Activated T-helper 1 cell treated with anti-CD3 and anti-CD28 coated beads, Interleukin-2, amount 50 U/mL, for 16 hours (primary cell): ENCODE measurements at regions not wholly inside any gene's neighbourhood (a gene's known extent, or its start where the extent isn't known, plus 50 kb on each side); places are given as distances from the start of the nearest gene placed in this dataset.

Source experiments
- DNase-seq, 2 donors: peaks; one replicate each; pipeline ENCODE4 v3.0.0-alpha.2; 2020; ENCODE audit warnings: low read depth in 1 of 2, low spot score in 1 of 2

DNA sequence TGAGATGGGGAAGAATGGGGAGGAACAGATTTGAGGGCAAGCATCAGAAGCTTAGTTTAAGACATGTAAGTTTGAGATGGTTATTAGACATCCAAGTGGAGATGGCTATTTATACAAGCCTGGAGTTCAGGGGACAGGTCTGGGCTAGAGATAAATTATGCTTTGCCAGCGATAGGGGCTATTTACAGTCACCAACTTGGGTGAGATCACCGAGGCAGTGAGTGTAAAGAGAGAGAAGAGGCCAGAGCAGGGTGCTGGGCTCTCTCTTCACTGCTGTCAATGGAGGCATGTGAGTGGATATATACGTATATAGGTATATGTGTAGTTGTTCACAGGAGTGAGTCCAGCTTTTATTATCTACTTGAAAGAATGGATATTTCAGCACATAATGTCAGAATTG is 81.0 kb downstream of the QPCT start:
- DNase-seq: no peak

DNA sequence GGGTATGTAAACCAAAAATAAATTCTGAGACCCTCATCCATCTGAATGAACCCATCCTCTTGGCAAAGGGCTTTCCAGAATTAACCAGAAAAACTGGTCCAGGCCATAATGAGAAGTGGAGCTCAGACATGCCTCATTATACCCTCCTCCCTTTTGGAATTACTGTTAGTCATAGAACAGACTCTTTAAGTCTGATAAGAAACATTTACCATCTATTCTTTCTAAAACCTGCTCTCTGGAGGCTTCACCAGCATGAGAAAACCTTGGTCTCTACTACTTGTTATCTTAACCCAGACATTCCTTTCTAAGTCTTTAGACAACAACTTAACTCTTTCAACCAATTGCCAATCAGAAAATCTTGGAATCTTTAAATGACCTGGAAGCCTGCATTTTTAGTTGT is 82.8 kb downstream of the QPCT start:
- no peak for DNase-seq

DNA sequence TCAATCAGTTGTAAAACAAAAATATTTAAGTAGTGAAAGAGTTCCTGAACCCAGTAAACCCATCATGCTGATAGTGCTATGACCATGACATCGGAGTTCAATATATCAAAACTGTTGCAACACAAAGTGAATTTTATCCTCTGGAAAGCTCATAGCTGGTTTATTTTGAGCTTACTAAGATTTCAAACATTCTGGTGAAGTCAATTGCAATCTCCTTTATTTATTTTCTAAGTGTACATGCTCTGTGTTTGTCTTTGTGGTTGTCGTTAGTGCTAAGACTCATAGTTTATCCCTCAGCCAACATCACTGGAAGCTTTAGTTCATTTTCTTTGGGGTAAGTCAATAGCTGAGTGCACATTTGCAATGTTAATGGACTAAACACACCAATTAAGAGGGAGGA is 91.9 kb downstream of the QPCT start:
- DNase-seq: no peak

GRCh38 chr2:37439131-37439642 is 94.8 kb downstream of the QPCT start:
- DNase-seq: no peak

DNA sequence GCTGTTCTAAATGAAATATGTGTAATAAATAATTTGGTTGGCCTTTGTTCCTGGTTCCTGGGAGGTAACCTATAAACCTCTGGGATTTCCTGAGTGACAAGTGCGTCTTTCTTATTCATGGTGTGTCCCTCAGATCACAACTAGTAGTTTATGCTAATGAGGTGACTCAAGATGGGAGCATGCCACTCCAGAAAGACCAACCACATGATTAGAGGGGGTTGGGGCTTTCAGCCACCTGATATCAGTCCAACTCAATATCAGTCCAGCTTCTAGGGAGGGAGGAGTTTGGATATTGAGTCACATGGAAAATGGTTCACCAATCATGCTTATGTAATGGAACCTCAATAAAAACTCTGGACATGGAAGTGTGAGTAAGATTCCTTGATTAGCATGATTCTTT is 96.6 kb downstream of the QPCT start:
- DNase-seq: no peak

DNA sequence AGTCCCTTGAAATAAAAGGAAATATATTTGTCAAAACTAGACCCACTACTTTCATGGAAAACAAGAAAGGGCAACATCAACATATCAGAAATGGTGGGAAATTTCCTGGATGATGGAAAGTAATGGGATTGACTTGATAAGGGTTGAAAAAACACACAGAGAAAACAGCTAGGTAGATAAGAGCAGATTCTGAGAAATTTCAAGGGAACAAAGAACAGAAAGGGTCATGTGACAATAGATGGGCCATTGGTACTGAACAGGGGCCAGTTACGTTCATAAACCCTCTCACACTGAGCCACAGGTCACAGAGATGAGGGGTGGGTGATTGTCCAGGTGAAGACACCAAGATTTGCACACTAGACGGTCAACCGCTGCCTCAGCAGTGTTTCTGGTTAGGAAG is 98.7 kb downstream of the QPCT start:
- DNase-seq: no peak

DNA sequence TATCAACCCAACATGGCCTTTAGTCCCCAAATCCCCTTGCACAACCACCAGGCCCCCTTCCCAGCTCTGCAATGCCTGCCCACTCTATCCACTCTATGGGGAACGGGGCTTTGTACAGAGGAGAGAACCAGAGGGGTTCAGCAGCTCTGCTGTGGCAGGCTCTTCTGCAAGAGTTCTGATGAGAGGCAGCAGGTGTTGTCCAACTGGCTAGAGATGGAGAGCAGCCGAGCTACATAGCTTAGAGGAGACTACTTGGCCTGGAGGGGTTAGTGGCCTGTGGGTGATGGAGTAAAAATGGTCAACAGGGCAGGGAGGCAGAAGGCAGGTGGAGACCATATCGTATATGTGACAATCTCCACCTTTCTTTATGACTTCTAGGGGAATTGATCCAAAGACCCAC is 103.0 kb downstream of the QPCT start:
- no peak for DNase-seq

DNA sequence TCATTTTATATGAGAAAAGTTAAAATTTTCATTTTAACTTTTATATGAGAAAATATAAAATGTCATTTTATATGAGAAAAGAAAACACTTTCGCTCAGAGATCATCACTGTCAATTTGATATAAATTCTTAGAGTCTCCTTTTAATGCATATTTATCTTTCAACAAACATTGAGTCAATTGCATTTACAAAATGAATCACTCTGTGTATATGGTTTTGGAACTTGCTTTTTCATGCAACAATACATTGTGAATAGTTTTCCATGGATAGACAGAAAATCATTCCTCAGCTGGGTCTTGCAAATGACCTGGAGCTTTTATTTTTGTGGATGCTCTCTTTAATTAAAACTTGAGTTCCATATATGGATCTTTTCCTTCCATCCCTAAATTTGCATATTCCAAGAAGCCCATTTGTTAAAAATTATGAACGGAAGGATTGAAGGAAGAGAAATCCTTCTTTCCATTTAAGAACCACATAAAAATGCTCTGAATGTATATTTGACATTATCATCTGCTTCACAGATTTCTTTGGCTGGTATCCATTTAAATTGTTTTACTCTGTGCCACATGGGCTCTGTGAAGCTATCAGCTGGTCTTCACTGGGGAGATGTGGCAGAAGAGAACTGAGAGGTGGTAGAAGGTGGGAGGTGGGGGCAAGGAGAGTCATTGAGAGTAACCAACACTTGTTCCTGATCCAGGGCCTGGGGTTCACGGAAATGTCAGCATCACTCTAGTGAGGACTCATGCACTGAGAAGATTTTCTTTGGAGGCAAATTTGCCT is 104.1 kb downstream of the QPCT start:
- no peak for DNase-seq

GRCh38 chr2:37449761-37450296 is 105.4 kb downstream of the QPCT start:
- no peak for DNase-seq

- DNase-seq: no peak
Measured at GRCh38 chr2:37453027-37453426, 108.6 kb downstream of the QPCT start.

DNA sequence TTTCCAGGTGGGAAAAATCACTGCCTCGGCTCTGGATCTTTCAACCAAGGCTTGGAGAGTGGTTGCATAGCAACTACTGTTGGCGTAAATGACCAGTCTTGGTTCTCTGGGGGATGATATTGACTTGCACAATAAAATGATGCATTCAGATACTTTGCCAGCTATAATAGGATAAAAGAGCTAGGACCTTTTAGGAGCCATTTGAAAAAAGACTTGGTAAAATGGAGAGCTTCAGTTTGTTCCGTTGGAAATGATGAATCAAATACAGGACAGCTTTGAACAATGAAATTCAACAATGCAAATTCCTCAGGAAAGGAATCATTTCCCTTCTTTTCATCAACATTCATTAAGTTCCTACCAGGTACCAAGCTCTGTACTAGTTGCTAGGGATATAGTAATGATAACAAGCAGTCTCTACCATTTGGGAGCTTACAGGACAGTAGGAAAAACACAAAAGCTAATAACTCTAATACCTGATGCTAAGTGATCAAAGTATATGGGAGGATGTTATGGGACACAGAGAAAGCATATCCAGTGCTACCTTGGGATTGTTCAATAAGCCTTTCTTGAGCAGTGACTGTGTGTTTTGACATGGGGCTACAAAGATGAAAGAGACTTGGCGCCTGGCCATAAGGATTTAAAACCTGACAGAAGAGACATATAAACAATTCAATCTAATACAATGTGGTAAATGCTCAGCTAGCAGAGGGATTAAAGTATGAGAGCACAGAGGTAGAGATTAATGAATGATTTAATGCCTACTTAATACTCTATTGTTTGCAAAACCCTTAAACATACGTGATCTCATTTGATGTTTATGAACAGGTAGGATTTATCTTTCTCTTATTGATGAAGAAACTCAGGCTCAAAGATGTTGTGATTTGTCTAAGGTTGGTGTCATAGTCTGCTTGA is 110.7 kb downstream of the QPCT start:
- DNase-seq: no peak

DNA sequence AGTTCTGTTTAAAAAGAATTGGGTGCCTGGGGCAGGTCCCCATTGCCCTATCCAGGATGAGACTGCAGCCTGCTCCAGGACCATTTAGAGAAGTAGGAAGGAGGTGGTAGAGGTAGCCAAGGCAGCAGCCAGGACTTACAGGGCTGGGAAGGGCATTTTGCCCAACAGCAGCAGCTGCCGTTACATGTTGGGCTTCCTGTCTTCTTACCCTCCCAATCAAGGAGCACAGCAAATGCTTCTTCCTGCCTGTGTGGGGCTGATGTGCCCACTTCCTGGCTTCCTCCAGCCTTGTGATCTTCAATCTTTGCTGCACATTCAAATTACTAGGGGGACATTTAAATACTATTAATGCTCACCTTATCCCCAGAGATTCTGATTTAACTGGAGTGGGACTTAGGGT is 112.0 kb downstream of the QPCT start:
- peak in 1 of 2 donors; percentile 10 for DNase-seq

DNA sequence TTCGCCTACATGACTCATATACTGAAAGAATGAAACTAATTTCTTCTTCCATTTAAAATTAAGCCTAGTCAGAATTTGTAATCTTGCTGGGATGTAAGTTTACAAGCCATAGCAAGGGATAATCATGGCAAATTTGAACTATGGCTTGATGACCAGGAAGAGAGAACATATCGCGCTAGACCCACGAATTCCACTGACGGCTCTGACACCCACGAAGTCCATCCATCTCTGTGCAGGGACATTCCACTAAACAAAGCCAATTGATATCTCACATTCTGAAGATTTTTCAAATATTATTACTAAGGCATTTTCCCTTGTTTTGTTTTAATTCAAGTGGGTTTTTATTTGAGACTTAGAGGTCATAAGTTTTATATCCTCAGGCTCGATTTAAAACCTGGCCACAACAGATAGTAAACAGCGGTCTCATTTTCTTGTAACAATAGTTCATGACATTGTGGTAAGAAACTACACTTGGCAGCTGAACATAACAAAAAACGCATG is 113.0 kb downstream of the QPCT start:
- DNase-seq: no peak

GRCh38 chr2:37458133-37458532 is 113.7 kb downstream of the QPCT start:
- no peak for DNase-seq

DNA sequence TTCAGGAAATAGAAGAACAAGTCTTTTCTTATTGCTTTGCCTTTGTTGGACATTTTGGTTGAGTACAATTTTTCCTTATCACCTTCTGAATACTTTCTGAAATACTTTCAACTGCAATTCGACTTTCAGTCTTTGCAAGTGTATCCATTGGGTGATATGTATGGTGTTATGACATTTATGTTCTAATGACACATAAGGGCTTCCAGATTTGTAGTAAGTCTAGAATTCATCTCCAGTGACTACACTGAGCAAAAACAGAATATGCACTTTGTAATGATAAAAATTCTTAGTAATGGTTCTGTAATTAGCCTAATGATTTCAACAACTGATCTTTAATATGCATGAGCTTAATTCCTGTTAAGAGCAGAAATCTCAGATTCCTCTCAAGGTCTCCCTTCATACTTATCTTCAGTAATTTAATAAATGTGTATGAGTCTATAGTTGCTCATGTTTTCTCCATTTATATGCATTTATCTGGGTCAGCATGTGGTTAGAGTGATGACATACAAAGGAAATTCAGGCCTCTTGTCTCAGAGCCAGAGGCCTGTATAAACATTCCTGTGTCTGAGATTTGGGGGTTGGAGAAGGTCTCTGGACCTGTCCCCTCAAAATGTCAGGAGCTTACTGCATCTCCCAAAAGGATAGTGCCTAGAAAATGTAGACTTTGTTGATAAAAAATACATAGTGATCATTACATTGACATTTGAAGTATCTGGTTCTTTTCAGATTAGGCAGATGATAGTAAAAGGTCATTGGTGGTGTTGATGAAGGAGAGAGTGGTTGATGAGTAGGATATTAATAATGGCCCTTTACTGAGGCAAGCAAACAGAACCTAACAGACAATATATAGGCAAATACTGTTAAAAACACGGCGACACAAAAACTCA is 114.9 kb downstream of the QPCT start:
- DNase-seq: no peak

- no peak for DNase-seq
Measured at GRCh38 chr2:37460896-37461229, 116.4 kb downstream of the QPCT start.

DNA sequence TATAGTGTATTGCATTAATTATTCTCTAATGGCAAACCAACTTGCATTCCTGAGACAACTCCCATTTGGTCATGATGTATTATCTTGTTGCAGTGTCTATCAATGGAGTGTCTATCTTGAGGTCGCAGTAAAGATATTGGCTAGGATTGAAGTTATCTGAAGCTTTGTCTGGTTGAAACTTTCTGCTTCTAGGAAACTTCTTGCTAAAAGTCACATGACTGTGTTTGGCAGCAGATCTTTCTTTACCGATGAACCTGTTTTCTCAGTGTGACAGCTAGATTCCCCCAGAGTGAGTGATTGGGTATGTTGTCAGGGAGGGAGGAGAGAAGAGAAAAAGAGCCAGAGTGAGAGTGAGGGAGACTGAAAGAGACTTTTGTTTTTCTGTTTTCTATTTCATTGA is 119.6 kb downstream of the QPCT start:
- no peak for DNase-seq

- no peak for DNase-seq
Measured at GRCh38 chr2:37466533-37467222, 122.2 kb downstream of the QPCT start.

DNA sequence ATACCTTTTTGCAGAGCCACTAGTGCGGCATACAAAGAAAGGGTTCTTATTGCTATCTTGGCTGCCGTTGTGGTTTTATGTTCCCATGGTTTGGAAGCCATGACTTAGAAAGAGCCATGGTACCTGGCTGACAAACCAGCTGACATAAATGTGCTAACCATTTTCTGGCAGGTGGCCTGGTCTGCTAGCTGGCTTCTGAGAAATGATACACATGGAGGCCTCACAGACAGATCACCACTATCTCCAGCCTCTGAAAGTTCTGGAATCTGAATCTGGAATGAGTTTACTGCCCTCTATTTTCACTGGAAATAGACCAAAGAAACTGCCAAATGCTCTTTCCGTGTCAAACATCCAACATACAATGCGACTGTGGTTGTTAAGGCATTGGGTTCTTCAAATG is 123.7 kb downstream of the QPCT start:
- DNase-seq: no peak

DNA sequence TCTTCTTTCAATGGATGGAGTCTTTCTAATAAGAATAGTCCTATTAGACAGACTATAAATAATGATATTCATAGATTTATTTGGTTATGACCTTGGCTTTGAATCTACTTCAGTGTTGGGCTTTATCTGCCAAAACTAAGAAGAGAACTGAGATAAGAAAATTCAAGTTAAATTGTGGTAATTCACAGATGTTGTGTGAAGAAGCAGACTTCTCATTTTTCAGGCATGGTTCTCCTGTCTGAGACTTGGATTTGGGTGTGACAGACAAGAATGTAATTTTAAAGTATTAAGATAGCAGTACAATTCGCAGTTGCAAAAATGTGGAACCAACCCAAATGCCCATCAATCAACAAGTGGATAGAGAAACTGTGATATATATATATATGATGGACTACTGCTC is 124.7 kb downstream of the QPCT start:
- DNase-seq: no peak
